22Rv1 (cell line): ENCODE measurements at regions not wholly inside any gene's neighbourhood (a gene's known extent, or its start where the extent isn't known, plus 50 kb on each side); places are given as distances from the start of the nearest gene placed in this dataset.

ENCODE experiments used
- CTCF ChIP-seq: fragments of 450-650 bp; IDR thresholded peaks from 2 replicates; pipeline ENCODE4 v1.5.1; 2017; ENCODE audit warnings: mild to moderate bottlenecking
- ZFX ChIP-seq: fragments of 450-650 bp; IDR thresholded peaks from 2 replicates; pipeline ENCODE4 v1.6.1; 2017; ENCODE audit warnings: antibody characterized with exemption, borderline replicate concordance

- TF ChIP-seq CTCF (no peak), ZFX (no peak)
Measured at GRCh38 chr5:5658889-5659465, 236.5 kb downstream of the ICE1 start.
